Middle frontal gyrus (tissue), 1 donor: ENCODE measurements at regions not wholly inside any gene's neighbourhood (a gene's known extent, or its start where the extent isn't known, plus 50 kb on each side); places are given as distances from the start of the nearest gene placed in this dataset.

ENCODE experiments used
- DNase-seq: peaks from one replicate; pipeline ENCODE4 v3.0.0-alpha.2; 2015; ENCODE audit warnings: low spot score; ENCODE audit errors: extremely low spot score

DNA sequence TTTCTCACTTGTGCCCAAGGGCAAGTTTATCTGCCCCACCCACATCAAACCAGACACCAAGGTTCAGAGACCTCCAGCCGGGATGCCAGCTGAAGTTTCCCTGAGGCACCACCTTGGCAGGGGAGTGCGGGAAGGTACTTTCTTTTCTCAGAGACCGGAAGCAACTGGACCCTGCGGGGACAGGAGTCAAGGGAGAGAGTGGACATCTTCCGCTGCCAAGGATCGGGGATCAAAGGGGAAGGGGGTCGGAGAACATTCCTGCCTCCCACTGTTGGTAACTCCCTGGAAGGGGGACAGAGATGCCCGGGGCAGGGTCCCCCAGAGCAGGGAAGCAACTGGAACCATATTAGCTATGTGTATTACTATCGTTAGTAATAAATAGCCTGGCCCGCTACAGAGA lies 161.8 kb downstream of the DICER1 start:
- DNase-seq = no peak

DNA sequence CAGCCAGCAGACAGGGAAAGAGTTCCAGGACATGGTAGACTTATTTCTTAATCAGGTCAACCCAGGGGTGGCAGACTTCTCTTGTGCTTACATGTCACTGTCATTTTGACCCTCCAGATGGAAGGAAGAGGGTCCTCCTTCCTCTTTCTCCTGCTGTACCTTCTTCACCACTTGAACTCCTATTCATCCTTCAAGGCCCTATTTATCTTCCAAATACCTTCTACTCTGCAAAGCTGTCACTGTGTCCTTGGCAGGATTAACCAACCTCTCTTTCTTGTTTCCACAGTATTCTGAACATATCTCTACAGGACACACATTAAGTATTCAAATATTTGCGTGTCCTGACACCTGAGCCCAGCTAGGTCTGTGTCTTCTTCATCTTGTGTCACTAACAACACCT lies 163.1 kb downstream of the DICER1 start:
- DNase-seq = no peak

DNA sequence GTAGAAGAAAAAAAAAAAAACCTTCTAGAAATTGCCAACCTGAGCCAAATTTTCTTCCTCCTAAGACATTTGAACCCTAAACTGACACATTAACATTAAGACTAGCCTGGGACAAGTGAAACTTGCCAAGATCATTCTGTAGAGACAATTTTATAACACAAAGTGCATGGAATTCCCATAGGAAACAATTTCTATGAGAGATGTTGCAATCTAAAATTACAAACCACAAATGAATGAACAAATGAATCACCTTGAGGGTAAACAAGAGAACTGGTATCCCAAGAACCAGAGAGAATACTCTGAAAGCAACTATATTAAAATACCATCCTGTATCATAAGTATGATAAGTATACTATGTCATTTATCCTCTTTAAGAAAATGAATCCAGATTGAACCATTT lies 165.3 kb downstream of the DICER1 start:
- DNase-seq = no peak

DNA sequence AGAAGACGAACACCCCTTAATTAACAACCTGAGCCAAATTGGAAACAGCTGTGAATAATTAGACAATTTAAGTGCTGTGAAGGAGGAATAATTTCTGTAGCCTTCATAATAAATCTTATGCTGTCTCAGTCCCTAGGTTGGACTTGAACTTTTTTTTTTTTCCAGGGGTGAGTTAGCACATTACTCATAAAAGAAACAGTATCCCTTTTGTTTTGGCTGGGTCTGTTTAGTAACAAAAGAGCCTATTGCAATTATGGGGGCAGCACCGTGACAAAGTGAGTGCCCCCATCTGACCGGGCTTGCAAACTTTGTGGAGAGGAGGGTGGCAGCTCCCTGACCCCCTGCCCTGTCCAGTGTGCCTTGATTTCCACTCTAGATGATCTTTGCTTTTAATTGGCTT lies 167.4 kb downstream of the DICER1 start:
- no peak for DNase-seq

DNA sequence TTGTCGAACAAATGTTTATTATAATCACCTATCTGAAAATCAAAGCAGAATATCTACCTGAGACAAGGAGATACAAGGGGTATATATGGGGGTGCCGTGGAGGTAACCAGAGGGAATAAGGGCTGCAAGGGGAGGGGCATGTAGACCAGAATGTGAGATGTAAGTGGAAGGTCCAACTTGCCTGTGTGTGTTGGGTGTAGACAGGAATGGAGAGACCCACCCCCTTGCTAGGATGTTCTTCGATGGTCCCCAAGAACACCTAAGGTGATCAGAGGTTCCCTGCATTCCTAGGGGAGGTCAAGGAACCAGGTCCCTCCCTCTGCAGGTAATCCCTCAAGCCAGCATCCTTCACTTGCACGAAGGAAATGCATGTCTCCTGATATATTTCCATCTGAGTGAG lies 167.9 kb downstream of the DICER1 start:
- no peak for DNase-seq

DNA sequence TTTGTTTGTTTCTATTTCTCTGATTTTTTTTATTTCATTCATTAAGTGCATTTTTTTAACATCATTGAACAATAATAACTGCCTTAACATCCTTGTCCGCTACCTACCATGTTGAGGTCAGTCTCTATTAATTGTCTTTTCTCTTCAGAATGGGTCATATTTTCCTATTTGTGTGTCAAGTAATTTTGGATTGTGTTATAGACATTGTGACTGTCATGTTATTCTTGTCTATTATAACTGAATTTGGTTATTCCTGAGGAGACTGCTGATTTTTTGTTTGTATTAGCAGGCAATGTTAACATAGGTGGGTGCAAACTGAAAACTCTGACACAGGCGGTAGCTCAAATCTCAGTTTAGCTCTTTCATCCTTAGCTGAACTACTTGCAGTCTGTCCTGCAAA lies 169.9 kb downstream of the DICER1 start:
- no peak for DNase-seq

DNA sequence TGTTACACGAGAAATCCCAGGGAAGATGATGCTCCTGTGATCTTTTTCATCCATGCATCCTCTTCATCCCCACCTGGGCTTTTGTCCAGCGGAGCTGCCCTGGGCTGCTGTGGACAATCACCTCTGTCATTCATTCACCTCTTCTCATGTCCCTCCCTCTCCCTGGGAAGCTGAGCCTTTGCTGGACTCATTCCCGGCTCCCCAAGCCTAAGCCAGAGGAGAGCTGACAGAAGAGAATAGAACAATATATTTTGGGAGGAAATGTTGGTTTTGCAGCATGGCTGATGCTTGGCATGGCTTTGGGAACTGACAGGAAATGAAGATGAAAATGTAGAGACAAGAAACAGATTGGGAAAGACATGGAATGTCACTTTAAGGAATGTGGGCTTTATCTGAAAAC lies 177.4 kb downstream of the DICER1 start:
- DNase-seq = no peak

DNA sequence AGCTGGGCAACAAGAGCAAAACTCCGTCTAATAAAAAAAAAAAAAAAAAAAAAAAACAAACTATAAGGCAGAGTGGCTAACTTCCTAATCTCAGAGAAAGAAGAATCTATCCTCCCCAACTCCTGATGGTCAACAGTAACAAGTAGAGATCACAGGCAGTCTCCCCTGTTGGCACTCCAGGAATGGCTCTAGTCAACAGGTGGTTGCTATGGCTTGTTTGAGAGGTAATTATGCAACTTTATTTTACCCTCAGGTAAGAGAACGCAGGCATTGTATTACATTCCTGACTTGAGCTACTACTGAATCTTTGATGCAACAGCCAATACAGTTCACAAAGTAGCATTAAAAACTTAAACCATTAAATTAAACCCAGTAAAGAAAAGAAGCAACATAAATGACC lies 180.3 kb downstream of the DICER1 start:
- DNase-seq = no peak

DNA sequence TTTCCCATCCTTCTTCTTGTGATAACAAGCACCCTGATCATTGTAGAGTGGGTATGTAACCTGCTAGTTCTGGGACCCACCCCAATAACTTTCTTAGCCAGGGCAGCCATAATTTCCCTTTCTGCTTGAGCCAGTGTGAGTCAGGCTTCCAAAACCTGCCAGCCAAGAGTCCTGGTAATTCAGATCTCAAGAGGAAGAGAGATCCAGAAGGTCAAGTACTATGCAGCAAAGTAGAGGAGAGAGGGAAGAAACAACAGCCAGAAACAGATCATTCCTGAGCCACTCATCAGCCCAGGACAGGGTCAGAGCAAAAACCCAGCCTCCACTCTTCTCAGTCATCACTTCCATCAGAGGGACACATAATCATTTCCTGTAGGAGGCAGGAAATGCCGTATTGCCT lies 182.0 kb downstream of the DICER1 start:
- DNase-seq = no peak

DNA sequence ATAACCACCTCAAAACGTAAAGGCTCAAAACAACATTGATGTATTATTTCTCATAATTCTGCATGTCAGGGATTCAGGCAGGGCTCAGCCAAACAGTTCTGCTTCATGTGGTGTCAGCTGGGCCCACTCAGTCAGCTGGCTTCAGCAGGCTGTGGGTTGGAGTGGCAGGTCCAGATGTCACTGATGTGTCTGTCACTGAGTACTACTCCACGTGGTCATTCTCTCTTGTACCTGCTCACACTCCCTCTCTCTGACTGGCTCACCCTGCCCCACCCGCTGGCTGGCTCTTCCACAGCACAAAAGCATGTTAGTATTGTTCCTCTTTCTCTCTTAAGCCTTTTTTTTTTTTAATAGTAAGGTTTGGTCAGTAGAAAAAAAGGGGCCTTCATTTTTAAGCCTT lies 182.4 kb downstream of the DICER1 start:
- DNase-seq = no peak

DNA sequence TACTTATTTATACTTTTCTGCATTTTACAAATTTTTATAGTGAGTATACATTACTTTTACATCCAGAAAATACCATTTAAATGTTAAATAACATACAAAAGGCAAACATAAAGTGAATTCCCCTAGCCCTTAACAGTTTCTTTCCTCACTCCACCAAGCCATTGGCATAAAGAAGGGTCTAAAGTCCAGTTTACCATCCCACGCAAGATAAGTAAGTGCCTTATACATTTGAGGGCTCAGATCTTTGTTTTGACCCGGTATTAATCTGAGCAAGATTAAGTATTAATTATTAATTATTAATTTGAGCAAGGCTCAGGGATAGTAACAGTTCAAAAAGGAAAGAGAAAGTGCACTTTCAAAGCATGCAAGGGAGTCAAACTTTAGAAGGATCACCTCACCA lies 182.9 kb downstream of the DICER1 start:
- DNase-seq = no peak

DNA sequence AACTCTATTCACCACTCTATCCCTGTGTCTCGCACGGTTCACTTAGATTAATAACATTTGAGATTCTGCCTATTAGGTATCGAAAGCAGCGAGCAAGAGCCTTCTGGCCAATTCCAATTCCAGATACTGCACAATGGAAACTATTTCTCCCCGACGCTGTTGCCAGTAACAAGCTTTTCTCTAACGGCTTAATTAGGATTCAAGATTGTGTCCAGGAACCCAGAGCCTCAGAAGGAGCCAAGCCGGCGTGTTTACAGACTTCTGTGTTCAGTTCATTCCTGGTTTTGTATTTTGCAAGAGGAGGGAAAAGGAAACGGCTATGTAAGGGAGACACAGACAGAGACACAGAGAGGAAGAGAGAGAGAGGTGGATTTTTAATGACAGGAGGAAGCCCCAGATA lies 185.6 kb downstream of the DICER1 start:
- peak; percentile 14 for DNase-seq

DNA sequence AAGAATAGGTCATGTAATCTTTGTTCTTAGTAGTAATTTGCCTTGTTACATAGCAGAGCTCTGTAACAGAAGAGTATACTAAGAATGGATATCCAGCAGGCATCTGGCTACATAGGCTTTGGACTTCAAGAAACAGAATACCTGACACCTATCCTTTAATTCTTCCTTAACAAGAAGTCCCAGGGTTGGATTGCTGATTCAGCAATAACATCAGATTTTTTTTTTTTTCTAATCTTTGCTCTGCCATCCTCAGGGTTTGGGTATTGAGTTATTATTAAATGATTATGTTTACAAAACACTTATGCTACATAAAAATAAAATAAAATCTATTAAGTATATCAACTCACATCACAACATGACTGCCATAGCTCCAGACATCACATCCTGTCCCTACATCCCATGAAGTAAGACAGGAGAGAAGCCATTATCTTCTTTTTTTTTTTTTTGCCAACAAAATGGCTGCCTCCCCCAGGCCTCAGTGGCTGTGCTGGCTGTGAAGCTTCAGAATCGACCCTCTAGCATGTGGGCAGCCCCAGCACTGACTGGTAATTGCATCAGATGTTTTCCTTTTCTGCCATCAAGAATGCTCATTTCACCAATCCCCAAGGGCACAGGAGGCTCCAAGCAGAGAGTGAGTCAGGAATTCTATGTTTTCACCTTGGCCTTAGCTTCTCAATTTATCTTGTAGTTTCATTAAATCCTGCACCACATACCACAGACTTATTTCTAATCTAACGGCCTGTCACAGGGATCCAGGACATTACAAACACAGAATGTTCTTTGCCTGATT lies 186.2 kb downstream of the DICER1 start:
- no peak for DNase-seq

DNA sequence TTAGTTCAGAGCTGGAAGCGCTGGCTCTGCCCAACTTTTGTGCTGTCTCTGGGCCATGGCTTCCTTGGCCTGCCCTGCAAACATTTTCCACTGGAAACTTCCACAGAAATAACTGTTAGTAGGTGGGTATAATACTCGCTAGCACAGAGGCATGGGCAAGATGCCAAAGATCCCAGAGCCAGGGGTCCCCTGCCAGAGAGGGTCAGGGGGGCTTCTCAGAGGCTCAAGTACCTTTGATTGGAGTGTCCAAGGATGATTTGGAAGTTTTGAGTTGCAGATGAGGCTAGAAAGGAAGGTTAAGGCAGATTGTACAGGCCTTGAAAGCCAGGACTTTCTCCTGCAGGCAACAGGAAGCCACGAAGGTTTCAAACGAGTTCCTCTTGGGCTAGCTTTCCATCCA lies 187.6 kb downstream of the DICER1 start:
- DNase-seq = no peak

DNA sequence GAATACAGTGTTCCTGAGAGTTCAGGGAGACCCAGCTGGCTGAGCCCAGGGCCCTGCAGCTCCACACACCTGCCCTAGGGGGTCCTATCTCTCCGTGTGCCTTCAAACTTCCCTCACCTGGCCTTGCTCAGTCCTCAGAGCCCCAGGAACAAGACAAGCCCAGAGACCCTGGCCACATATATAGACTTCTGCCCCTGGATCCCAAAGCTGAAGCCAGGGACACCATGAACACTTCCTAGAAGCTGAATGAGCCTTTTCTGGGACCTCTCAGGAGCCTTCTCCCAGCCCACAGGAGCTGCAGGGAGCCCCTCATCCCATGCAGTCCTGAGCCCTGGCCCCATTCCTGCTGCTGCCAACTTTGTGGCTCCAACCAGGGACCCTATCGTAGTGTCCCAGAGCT lies 190.5 kb downstream of the DICER1 start:
- DNase-seq = no peak

DNA sequence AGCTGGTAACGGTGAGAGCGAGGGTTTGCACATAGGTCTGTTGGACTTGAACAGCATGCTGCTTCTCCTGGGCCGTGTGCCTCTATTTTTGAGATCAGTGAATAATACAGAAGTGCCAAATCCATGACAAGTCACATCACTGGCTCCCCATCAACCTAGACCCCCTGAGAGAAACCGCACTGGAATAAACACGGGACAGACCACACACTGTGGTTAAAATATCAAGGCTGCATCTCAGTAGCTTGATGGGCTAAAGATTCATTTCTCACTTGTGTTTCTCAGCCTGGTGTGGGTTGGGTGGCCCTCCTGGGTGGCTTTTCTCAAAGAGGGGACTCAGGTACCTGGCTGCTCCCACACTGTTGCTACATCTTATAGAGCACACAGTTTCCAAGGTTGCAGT lies 191.0 kb downstream of the DICER1 start:
- DNase-seq = no peak

DNA sequence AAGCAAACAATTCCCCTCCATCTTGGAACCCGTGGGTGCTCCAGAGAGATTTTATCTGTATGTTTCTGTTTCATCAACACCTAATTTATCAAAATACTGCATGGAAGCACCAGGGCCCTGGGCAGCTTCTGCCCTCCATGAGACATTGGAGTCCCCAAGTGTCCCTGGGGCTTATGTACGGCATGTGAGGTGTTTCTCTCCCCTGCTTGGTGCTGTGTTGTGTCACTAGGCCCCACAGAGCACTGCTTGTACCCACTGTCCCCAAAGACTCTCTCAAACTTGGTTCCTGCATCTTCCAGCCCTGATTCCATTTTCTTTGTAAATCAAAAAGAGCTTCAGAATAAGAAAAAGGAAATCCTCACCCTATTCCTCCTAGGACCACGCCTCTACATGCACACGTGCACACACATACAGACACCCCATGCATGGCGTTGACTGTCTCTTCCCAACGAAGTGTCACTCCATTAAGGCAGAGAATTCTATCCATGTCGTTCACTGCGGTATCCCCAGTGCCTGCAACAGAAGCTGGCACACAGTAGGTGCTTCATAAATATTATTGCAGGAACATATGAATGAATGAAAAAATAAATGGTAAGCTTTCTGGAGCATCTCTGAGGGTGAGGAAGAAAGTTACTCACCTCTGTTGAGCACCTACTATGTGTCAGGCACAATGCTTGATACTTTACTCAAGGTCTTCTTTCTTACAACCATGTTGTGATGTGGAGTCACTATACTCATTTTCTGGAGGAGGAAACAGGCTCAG lies 191.6 kb downstream of the DICER1 start:
- DNase-seq = no peak

DNA sequence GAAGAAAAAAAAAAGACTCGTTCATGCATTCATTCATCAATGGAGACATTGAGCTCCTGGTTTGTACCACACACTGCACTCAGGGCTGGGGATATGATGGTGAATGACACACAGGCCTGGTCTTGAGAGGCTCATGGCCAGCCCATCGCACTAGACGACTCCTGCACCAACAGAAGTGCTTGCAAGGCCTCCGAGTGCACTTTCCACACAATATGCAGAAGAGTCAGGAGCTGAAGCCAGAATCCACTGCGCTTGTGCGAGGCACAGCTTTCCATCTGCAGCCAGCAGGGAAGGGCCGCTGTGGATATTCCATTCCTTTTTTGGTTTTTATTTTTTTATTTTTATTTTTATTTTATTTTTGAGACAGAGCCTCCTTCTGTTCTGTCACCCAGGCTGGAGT lies 192.4 kb downstream of the DICER1 start:
- no peak for DNase-seq

DNA sequence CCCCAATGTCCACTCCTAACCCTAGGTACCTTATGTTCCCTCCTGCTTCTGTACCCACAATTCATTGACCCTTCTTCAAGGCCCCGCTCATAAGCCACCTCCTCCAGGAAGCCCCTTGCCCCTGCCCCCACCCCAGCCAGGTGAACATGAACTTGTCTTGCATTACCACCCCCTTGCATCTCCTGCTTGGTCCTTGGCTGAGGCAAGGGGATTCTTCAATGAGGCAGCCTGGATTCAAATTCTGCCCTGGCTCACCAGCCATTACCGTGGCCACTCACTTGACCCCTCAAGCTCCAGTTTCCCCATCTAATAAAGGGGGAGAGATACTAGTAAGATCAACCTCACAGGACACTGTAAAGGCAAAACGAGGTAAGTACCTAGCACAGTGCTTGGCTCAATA lies 193.1 kb downstream of the DICER1 start:
- no peak for DNase-seq

DNA sequence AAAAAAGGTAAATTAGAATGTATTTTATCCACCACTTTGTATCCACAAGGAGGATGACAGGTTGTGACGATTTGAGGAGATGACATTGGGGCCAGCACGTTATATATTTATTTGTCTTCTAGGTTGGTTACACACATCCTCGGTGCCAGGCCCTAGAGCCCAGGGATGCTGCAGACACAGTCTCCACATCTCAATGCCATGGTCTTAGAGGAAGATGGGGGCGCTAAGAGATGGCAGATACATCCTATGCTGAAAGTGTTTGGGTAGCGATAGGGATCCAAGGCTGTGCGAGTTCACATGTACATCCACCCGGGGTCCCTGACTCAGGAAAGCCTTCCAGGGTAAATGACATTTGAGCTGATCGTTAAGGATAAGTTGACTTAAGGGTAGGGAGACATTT lies 193.1 kb upstream of the GSC start:
- DNase-seq = no peak

DNA sequence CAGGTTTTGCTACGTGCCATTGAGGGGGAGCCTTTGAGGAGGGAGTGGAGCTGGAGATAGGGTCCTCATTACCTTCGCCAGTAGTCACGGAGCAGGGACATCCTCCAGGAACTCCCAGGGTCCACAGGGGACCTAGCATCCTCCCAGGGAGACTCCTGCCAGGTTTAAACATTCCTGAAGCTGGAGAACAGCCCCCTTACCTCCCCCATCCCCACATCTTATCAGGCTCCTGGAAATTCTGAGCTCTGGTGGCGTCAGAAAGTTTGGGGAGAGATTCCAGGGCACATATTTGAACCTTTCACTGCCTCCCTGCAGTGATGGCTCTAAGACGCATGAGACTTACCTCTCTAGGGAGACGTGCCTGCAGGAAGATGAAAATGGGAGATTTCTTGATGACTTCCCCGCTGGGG lies 192.3 kb upstream of the GSC start:
- DNase-seq = no peak

DNA sequence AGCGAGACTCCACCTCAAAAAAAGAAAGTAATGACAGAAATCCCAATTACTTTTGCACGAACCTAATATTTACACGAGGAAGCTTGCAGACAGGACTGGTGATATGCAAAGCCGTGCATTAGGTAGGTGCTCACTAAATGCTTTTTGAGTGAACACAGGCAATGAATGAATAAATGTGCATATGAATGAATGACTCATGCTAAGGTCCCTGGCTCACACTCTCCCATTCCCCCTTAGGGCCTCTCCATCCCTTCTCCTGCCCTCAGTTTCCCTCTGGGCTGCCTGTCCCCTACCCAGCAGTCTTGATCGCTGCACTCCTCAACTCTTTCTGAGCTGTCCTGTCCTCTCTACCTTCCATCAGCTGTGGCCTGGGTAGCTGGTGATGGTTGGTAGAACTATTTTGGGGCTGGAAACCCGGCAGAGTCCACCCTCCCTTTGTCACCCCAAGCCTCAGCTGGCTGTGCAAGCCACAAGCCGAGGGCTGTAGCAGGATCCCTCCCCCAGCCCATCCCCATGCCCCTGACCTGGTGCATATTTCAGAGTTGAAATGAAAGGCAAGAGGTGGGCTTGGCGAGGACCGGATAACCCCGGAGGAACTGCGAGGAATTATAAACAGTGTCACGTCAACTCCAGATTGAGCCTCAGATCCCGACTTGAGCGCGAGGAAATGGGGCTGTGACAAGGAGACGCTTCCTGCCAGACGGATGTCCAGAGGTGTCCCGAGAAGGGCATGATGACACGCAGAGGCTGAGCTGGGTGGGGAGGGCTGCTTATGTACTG lies 191.7 kb upstream of the GSC start:
- no peak for DNase-seq
